WTC11 (cell line): ENCODE measurements at regions not wholly inside any gene's neighbourhood (a gene's known extent, or its start where the extent isn't known, plus 50 kb on each side); places are given as distances from the start of the nearest gene placed in this dataset.

Experiments
- ATAC-seq: fragments of 200-7000 bp; cut with Tn5 transposase; 2 replicates; pipeline ENCODE4 v1.10.0; 2021; ENCODE audit warnings: mild to moderate bottlenecking, moderate library complexity
- CTCF ChIA-PET: fragments of 300-600 bp; sonication (Branson Sonifier 250); formaldehyde crosslinking; loops from one replicate; lab custom pipeline; 2021; ENCODE audit warnings: antibody characterized with exemption; lab: Charles Lee
- POLR2A ChIA-PET: fragments of 350-600 bp; sonication (Branson Sonifier 250); formaldehyde crosslinking; loops from one replicate; lab custom pipeline; 2021; ENCODE audit warnings: antibody characterized with exemption; lab: Charles Lee
- DNase-seq: peaks from one replicate; pipeline ENCODE4 v3.0.0; 2021; ENCODE audit warnings: low spot score
- H3K27ac Mint-ChIP-seq: 2 replicates; pipeline ENCODE4 v1.8.0; 2021; ENCODE audit warnings: mixed read lengths
- H3K27me3 Mint-ChIP-seq: 2 replicates; pipeline ENCODE4 v1.8.0; 2021; ENCODE audit warnings: low read depth, mild to moderate bottlenecking, moderate library complexity, mixed read lengths
- H3K36me3 Mint-ChIP-seq: 2 replicates; pipeline ENCODE4 v1.8.0; 2021; ENCODE audit warnings: mixed read lengths
- H3K4me1 Mint-ChIP-seq: 2 replicates; pipeline ENCODE4 v1.8.0; 2022; ENCODE audit warnings: mixed read lengths
- H3K4me3 Mint-ChIP-seq: 2 replicates; pipeline ENCODE4 v1.8.0; 2021; ENCODE audit warnings: mild to moderate bottlenecking, moderate library complexity, mixed read lengths
- H3K9me3 Mint-ChIP-seq: 2 replicates; pipeline ENCODE4 v1.8.0; 2021; ENCODE audit warnings: mixed read lengths
- AR ChIP-seq: fragments of 250-450 bp; sonication (Bioruptor Pico); IDR thresholded peaks from 2 replicates; pipeline ENCODE4 v1.9.0; 2021; ENCODE audit warnings: mild to moderate bottlenecking
- ATF2 ChIP-seq: sonication (generic); formaldehyde crosslinking; IDR thresholded peaks from 2 replicates; pipeline ENCODE4 v1.8.1; 2022; ENCODE audit warnings: low read depth, missing genetic modification reagents, borderline replicate concordance
- ETV6 ChIP-seq: sonication (generic); formaldehyde crosslinking; IDR thresholded peaks from 2 replicates; pipeline ENCODE4 v1.8.1; 2022; ENCODE audit warnings: mild to moderate bottlenecking, missing genetic modification reagents
- FOXP1 ChIP-seq: sonication (generic); formaldehyde crosslinking; IDR thresholded peaks from 2 replicates; pipeline ENCODE4 v1.8.0; 2022; ENCODE audit warnings: missing genetic modification reagents, mild to moderate bottlenecking, moderate library complexity, borderline replicate concordance
- FOXP4 ChIP-seq: sonication (generic); formaldehyde crosslinking; IDR thresholded peaks from 2 replicates; pipeline ENCODE4 v1.8.0; 2022; ENCODE audit warnings: mild to moderate bottlenecking, missing genetic modification reagents
- MAX ChIP-seq: sonication (generic); formaldehyde crosslinking; IDR thresholded peaks from 2 replicates; pipeline ENCODE4 v1.8.0; 2022; ENCODE audit warnings: mild to moderate bottlenecking, missing genetic modification reagents
- NR1H2 ChIP-seq: sonication (generic); formaldehyde crosslinking; IDR thresholded peaks from 2 replicates; pipeline ENCODE4 v1.9.0; 2021; ENCODE audit warnings: mild to moderate bottlenecking, moderate library complexity, missing genetic modification reagents
- RORB ChIP-seq: fragments of 250-450 bp; sonication (Bioruptor Pico); IDR thresholded peaks from 2 replicates; pipeline ENCODE4 v1.9.0; 2021; ENCODE audit warnings: mild to moderate bottlenecking
- SMAD3 ChIP-seq: sonication (generic); formaldehyde crosslinking; IDR thresholded peaks from 2 replicates; pipeline ENCODE4 v1.8.0; 2022; ENCODE audit warnings: missing genetic modification reagents, mild to moderate bottlenecking, borderline replicate concordance
- TCF7 ChIP-seq: sonication (generic); formaldehyde crosslinking; IDR thresholded peaks from 2 replicates; pipeline ENCODE4 v1.8.0; 2022; ENCODE audit warnings: mild to moderate bottlenecking, low read depth, missing genetic modification reagents, moderate library complexity
- TEAD4 ChIP-seq: sonication (generic); formaldehyde crosslinking; IDR thresholded peaks from 2 replicates; pipeline ENCODE4 v1.8.0; 2022; ENCODE audit warnings: mild to moderate bottlenecking, missing genetic modification reagents
- TP53 ChIP-seq: sonication (generic); formaldehyde crosslinking; IDR thresholded peaks from 2 replicates; pipeline ENCODE4 v1.8.1; 2023; ENCODE audit warnings: mild to moderate bottlenecking, missing genetic modification reagents
- ZNF232 ChIP-seq: sonication (generic); formaldehyde crosslinking; IDR thresholded peaks from 2 replicates; pipeline ENCODE4 v1.8.0; 2022; ENCODE audit warnings: mild to moderate bottlenecking, missing genetic modification reagents
- ZNF423 ChIP-seq: fragments of 250-450 bp; sonication (Bioruptor Pico); IDR thresholded peaks from 2 replicates; pipeline ENCODE4 v2.1.2; 2022; ENCODE audit warnings: mild to moderate bottlenecking, moderate library complexity
- ZNF532 ChIP-seq: fragments of 250-450 bp; sonication (Bioruptor Pico); IDR thresholded peaks from 2 replicates; pipeline ENCODE4 v1.9.0; 2021; ENCODE audit warnings: mild to moderate bottlenecking, borderline replicate concordance
- ZSCAN18 ChIP-seq: fragments of 250-450 bp; sonication (Bioruptor Pico); IDR thresholded peaks from 2 replicates; pipeline ENCODE4 v2.1.2; 2022; ENCODE audit warnings: mild to moderate bottlenecking, moderate library complexity

GRCh38 chr6:111956098-111956497 is 82.8 kb upstream of the FYN start:
- ATAC-seq, result no peak

GRCh38 chr6:111957623-111958315 is 84.5 kb upstream of the FYN start:
- peaks cover 4% of the 10 kb centered on the region for H3K9me3 Mint-ChIP-seq
- DNase-seq (peak; percentile 56), ATAC-seq (peak; percentile 98)
- no peaks in the 10 kb centered on the region; the same call in 1 of the 2 replicates for H3K4me1 Mint-ChIP-seq
- H3K4me3 Mint-ChIP-seq, result no peak overlapping the region
- CTCF ChIA-PET, result interaction anchor here (0.6 to 2.2 kb wide), 16 partner anchors 8 to 201 kb away, joined by 3 to 13 read pairs (median 4); partner anchors contain the start of gene FYN
- POLR2A ChIA-PET, result interaction anchor here (0.6 to 0.7 kb wide), 2 partner anchors 19 to 93 kb away, joined by 3 read pairs; no protein-coding TSS in a partner anchor
- H3K27ac Mint-ChIP-seq, result no peak overlapping the region
- TF ChIP-seq ZNF423 (CRISPR knock-in tag), result peak; percentile 67
- TF ChIP-seq RORB, result no peak
- no peaks in the 10 kb centered on the region for H3K36me3 Mint-ChIP-seq
- no peaks in the 10 kb centered on the region for H3K27me3 Mint-ChIP-seq

More at GRCh38 chr6:111956098-111956497, 82.8 kb upstream of the FYN start:
- H3K27me3 Mint-ChIP-seq, result no peaks in the 10 kb centered on the region
- CTCF ChIA-PET, result no interaction called here
- peaks cover 8% of the 10 kb centered on the region for H3K4me1 Mint-ChIP-seq
- no peak overlapping the region for H3K4me3 Mint-ChIP-seq
- POLR2A ChIA-PET, result no interaction called here
- TF ChIP-seq NR1H2 (no peak), ZNF532 (CRISPR knock-in tag) (no peak), ETV6 (CRISPR knock-in tag) (no peak), TEAD4 (CRISPR knock-in tag) (no peak), RORB (no peak), FOXP1 (CRISPR knock-in tag) (no peak), MAX (CRISPR knock-in tag) (no peak), TP53 (CRISPR knock-in tag) (no peak), FOXP4 (CRISPR knock-in tag) (no peak)
- no peak overlapping the region for H3K27ac Mint-ChIP-seq
- no peaks in the 10 kb centered on the region for H3K36me3 Mint-ChIP-seq
- no peak for DNase-seq
- H3K9me3 Mint-ChIP-seq, result no peaks in the 10 kb centered on the region

GRCh38 chr6:111958534-111958933 is 85.3 kb upstream of the FYN start:
- Mint-ChIP-seq H3K4me1 (no peaks in the 10 kb centered on the region; the same call in 1 of the 2 replicates), H3K27me3 (no peaks in the 10 kb centered on the region; the same call in 1 of the 2 replicates), H3K9me3 (peaks cover 11% of the 10 kb centered on the region), H3K36me3 (no peaks in the 10 kb centered on the region), H3K4me3 (no peak overlapping the region), H3K27ac (no peak overlapping the region)
- ATAC-seq (no peak), DNase-seq (no peak)
- CTCF ChIA-PET, result interaction anchor here (0.7 to 2.2 kb wide), 11 partner anchors 8 to 197 kb away, joined by 3 to 13 read pairs (median 4); no protein-coding TSS in a partner anchor
- POLR2A ChIA-PET, result interaction anchor here (0.6 to 0.7 kb wide), 2 partner anchors 20 to 93 kb away, joined by 3 read pairs; no protein-coding TSS in a partner anchor
- TF ChIP-seq ZNF232 (CRISPR knock-in tag) (no peak), SMAD3 (CRISPR knock-in tag) (no peak), ZSCAN18 (no peak), TCF7 (no peak), ATF2 (CRISPR knock-in tag) (no peak), AR (CRISPR knock-in tag) (no peak)
